ENCODE measurements at regions not wholly inside any gene's neighbourhood (a gene's known extent, or its start where the extent isn't known, plus 50 kb on each side); places are given as distances from the start of the nearest gene placed in this dataset.

- no peak for DNase-seq
Measured at GRCh38 chr12:97097734-97098133, 190.7 kb downstream of the NEDD1 start.

DNA sequence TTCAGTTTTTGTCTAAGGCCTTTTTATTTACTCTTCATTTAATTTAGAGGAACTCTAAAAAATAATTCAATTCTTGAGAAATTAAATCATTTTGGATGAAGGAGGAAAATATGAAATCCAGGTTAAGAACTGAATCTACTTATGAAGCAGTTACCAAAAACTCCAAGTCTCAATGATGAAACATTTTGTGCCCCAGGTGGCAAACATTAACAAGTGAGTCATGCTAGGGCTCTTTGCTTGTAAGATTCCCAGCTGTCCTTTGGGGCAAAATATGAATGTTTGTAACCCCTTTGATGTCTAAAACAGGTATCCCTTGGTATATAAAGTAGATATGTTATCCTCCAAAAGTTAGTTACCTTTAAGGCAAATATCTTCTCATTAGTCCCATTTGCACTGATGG is 202.4 kb downstream of the NEDD1 start:
- DNase-seq: no peak

DNA sequence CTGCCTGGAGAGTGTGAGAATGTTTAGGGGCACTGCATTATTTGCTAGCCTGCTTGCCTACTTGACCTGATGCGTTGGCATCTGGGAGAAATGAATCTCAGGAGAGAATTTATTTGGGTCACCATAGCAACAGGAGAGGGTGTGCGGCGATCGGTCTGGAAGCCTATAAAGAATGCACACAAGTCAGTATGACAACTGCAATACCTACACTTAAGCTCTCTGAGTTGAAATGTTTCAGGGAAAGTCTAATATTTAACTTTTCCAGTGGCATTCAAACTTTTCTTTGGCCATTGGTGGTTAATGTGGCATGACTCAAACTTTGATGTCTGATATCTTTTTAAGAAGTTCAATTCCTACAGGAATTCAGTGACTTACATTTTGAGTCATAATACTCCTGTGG is 205.1 kb downstream of the NEDD1 start:
- no peak for DNase-seq

DNA sequence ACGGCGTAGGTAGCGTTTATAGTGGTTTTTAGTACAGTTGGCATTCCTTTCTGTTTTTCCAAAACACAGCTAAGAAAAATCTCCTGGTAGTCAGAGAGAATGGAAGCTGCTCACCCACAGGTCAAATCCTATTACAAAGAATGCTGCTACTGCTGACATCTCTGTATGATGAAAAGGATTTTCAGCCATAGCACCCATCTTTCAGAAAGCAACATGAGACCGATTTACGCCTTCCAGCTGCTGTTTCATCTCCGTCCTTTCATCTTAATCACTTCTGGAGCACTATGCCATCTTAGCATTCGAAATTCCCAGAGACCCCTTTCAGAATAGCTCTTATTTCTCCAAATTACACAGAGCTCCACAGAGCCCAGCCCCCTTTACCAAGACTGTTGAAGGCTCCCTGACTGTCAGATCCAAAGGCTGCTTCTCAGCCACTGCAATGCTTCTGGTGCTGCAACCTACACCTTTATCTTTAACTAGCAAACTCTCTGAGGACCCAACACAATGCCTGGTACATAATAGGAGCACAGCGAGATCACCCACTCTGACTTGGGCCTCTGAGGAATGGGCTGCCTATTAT is 211.8 kb downstream of the NEDD1 start:
- no peak for DNase-seq

DNA sequence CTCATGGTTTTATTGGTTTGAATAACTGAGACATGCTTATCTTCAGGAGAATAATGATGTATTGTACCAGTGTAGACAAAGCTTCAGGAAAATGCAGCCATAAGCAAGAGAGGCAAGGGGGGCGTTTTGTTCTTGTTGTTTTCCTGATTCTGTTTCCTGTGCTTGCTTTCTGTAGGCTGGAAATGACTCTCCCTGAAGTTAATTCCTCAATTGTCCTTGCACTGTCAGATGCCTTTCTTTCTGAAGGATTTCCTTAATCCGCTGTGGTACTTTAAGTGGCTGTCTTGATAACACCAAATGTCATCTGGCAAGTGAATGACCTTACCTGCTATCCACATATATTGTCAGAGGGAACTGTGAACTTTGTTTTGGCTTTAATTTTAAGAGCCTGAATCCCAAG is 220.0 kb downstream of the NEDD1 start:
- DNase-seq: no peak

DNA sequence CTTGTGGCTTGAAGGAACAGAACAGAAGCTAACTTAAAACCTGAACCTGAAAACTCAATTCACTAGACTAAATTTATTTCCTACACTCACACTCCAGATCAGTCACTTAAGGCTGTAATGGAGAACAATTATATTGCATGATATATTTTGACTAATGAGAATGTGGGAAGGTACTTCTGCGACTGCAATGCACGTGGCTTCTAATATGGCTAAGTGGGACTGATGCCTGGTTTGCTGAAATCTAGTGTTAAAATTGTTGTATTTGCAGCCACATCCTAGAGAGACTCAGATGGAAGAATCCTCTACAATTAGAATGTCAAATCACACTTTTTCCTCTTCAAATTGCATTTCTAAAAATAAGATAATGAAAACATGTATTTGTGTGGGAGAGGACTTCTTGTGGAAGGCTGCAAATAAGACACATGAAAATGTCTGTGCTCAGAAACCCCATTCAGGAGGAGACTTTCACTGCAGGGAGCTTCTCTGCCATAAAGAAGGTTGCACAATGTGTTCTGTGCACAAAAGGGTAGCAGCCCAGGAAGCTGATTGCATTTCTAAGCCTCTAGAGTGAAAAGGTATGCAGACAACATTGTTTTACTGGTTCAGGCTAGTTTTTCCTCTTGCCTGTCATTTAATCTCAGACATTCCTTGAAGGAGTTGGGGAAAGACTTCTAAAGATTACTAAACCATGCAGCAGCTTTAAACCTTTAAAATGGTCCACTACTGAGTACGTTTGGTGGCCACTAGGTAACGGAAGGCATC is 224.3 kb downstream of the NEDD1 start:
- no peak for DNase-seq

- no peak for DNase-seq
Measured at GRCh38 chr12:97132270-97132669, 225.2 kb downstream of the NEDD1 start.

DNA sequence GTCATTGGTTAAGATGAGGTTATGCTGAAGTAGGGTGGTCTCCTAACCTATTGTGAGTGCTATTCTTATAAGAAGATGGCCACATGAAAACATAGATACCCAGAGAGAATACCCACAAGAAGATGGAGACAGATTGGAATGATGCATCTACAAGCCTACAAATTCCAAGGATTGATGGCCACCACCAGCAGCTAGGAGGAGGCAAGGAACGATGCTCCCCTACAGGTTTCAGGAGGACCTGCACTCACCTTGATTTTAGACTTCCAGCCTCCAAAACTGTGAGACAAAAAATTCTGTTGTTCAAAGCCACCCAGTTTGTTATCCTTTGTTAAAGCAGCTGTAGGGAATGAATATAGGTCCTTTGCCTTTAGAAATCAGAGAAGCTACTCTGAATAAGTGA is 227.4 kb downstream of the NEDD1 start:
- DNase-seq: no peak

DNA sequence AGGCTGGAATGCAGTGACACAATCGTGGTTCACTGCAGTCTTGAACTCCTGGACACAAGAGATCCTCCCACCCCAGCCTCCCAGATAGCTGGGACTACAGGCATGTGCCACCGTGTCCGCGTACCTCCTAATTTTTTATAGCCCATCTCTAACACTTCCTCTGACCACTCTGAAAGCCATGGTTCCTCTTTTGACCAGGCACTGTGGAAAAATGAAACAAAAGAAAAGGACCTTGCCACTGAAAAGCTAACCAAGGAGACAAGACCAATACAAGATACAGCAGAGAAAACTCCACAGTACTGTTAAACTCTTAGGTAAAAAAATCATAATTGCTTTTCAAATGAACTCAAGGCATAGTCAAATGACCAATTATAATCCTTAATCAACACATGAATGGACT is 233.3 kb downstream of the NEDD1 start:
- DNase-seq: no peak

DNA sequence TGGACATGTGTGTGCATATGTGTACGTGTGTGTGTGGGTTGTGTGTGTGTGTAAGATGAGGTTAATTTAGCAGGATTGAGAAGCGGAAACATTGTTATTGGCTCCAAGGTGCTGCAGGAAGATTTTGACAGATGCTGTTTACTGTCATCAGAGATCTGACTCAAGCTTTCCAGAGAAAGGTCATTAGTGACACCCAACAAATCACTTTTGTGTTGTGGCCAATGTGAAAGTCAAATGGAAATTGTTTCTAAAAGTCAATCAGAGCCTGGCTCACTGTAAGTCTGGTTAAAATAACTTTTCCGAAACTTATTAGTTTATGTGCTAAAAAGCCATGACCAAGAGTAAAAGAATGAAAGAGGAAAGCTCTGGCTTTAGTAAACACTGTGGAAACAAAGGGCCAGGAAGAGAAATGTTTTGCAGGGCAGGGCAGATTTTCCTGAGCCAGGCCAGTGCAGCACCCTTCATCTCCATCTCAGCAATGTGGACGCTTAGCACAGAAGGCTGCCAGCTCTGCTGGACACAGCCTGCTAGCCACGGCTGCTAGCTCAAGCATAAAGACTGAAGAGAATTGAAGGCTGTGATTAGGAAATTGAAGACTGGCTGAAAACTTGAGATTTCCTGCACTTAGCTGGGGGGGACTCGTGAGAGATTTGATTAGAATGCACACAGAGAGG is 235.8 kb downstream of the NEDD1 start:
- no peak for DNase-seq

GRCh38 chr12:97148941-97149559 is 242.0 kb downstream of the NEDD1 start:
- DNase-seq: peak; percentile 41

- DNase-seq: no peak
Measured at GRCh38 chr12:97151481-97151880, 244.4 kb downstream of the NEDD1 start.

DNA sequence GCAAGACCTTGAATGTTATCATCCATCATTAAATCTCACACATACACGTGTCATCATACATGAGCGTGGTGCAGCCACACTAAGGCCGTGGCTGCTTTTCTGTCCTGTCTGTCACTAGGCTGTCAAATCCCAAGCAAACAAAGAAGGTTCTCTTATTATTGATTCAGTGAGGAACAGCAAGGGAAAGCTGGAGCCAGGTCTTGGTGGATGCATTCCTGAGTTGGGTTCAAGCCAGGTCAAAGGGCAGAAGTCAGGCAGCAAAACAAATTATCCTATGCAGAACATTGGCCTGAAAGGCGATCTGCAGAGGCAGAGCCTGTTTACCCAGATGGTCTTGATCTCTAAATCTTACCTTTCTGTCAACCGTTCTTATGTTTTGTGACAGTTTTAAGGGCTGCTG is 252.3 kb downstream of the NEDD1 start:
- no peak for DNase-seq

DNA sequence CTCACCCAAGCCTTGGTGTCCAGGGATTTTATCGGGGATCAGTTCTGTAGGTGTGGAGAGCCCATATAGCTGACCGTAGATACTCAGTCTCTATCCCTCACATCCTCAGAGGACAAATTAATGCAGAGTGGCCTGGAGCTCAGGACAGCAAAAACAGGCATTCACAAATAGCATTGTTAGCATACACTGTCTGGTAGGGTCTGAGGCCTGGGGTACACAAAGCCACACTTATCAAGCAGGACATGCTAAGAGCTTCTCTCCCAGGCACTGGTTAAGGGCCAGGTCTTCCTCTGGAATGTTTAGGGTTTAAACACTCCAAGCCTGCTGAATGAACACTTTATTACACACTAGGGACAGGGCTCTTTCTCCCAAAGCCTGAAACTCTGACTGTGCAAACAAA is 253.2 kb downstream of the NEDD1 start:
- no peak for DNase-seq

DNA sequence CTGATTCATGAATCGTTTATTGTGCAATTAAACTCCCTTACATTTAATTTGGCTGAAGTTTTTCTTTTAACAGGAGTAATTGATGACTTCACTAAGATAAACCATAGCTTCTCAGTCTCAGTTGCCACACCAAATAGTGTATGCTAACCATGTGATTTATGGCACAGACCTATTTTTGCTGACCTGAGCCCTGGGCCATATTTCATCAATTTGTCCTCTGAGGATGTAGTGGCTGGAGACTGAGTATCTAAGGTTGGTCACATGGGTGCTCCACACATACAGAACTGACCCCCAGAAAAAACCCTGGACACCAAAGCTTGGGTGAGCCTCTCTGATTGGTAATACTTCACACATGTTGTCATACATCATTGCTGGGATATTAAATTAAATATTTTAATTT is 255.1 kb downstream of the NEDD1 start:
- DNase-seq: no peak

GRCh38 chr12:97164936-97165335 is 257.9 kb downstream of the NEDD1 start:
- no peak for DNase-seq

DNA sequence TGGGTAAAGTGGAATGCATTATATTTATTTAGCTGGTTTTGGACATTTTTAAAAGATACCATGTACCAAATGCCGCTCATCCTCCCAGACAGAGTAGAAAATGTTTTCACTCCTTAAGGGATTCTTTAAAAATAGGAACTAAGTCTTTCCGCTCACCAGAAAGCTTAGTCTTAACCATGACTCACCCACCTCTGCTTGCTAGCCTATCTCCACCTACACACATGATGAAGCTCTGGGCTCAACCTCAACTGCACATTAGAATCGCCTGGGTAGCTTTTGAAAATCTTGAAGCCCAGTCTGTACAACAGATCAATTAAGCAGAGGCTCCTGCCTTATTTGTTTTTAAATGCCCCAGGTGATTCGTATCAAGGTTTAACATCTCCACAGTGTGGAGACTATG is 260.5 kb downstream of the NEDD1 start:
- DNase-seq: no peak

GRCh38 chr12:97168804-97169203 is 261.7 kb downstream of the NEDD1 start:
- no peak for DNase-seq

GRCh38 chr12:97169889-97170567 is 263.0 kb downstream of the NEDD1 start:
- no peak for DNase-seq

DNA sequence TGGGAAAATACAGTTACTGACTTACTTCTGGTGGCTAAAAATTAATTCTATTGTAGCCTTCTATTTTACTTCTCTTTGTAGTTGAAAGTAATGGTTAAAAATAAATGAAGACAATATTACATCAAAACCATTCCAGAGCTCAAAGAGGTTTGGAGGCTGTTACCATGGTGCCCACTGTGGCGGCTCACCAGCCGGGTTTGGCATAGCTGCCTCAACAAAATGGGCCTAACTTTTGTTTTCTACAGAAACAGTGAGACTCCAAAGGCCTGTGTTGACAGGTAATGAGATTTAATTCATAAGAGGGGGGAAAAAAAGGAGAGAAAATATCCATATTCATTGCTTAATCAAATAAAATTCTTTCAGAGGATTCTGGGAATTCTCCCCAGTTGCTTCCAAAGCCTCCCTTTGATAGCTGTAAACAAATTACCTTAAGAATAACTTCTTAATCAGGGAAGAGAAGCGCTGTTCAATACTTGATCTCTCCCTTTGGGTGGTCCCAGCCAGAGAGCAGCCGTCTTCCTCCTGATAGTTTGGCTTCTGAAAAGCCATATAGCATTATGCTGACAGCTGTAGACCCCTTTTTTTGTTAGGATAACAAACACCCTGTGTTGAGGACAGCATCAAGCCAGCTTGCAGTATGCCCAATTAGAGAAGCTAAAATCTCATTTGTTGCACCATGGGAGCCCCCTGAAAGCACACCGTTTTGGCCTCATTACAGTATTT is 266.8 kb downstream of the NEDD1 start:
- no peak for DNase-seq

DNA sequence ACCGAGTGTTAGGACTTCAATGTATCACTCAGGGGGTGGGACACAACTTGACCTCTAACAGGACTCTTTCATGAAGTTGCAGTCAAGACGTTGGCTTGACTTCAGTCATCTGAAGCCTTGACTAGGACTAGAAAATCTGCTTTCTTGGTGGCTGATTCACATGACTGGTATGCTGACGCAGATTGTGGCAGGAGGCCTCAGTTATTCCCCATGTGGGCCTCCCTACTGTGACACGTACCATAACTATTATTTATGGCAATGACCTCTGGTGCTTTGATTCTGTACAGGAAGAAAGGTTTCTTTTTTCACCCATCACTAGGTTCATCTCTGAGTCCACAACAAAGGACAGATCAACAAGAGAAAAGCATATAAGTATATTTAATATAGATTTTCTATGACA is 270.4 kb downstream of the NEDD1 start:
- no peak for DNase-seq

DNA sequence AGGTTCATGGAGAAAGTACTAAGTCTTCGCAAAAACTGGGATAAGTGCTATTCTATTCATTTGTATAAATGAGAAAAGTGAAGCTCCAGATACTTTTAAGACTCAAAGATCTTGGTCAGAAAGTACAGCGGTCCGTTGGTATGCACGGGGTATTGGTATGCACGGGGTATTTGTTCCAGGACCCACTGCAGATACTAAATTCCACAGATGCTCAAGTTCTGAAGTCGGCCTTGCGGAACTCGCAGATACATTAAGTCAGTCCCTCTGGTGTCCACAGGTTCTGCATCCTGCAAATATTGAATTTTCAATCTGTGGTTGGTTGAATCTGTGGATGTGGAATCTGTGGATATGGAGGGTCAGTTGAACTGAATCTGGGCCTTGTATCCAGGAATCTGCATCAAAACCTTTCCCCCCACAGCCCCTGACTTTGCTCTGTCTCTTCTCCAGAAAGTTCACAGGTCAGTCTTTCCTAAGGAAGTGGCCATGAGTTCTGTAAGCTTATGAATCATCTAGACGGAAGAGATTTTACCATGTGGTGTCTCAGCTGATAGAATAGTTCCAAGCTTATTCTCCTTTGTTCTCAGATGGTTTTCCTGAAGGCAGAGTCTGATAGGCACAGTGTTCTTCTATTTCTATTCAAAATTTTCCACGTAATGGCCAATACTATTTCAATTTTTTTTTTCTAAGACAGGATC is 274.7 kb downstream of the NEDD1 start:
- DNase-seq: no peak

Measured in stimulated activated CD4-positive, alpha-beta T cell treated with anti-CD3 and anti-CD28 coated beads, Interleukin-4, amount 100 ng/mL, for 24 hours (primary cell).